ENCODE measurements at regions not wholly inside any gene's neighbourhood (a gene's known extent, or its start where the extent isn't known, plus 50 kb on each side); places are given as distances from the start of the nearest gene placed in this dataset. TPM values are rescaled to one million over a fixed set of nuclear protein-coding genes. Genes with fewer than 3 reads are reported as not detected.

GRCh38 chr13:57003682-57004081 is 137.0 kb upstream of the PRR20A start:
- no peak for ATAC-seq (ENCODE audit: poor library complexity)
- intact Hi-C loops (cut with DNase I), result no loop called here
- no peak for DNase-seq

- DNase-seq, result no peak
- ATAC-seq (ENCODE audit: poor library complexity), result no peak
- intact Hi-C loops (cut with DNase I), result no loop called here
Observed at GRCh38 chr13:57017357-57017756, 123.4 kb upstream of the PRR20A start.

- DNase-seq (no peak), ATAC-seq (ENCODE audit: poor library complexity) (no peak)
- intact Hi-C loops (cut with DNase I), result no loop called here
Observed at GRCh38 chr13:57018915-57019314, 121.8 kb upstream of the PRR20A start.

GRCh38 chr13:57030671-57031070 is 110.0 kb upstream of the PRR20A start:
- intact Hi-C loops (cut with DNase I), result no loop called here
- ATAC-seq (ENCODE audit: poor library complexity) (no peak), DNase-seq (peak; percentile 22)

GRCh38 chr13:57036290-57036689 is 104.4 kb upstream of the PRR20A start:
- ATAC-seq (ENCODE audit: poor library complexity), result no peak
- intact Hi-C loops (cut with DNase I), result no loop called here

GRCh38 chr13:57044910-57045309 is 95.8 kb upstream of the PRR20A start:
- ATAC-seq (ENCODE audit: poor library complexity) (no peak), DNase-seq (no peak)
- intact Hi-C loops (cut with DNase I), result no loop called here

More at GRCh38 chr13:57036290-57036689, 104.4 kb upstream of the PRR20A start:
- DNase-seq, result no peak

GRCh38 chr13:57045826-57046546 is 94.7 kb upstream of the PRR20A start:
- intact Hi-C loops (cut with DNase I), result no loop called here
- DNase-seq (no peak), ATAC-seq (ENCODE audit: poor library complexity) (no peak)

GRCh38 chr13:57056601-57057180 is 84.0 kb upstream of the PRR20A start:
- ATAC-seq (ENCODE audit: poor library complexity) (no peak), DNase-seq (no peak)
- intact Hi-C loops (cut with DNase I), result no loop called here

- ATAC-seq (ENCODE audit: poor library complexity) (no peak), DNase-seq (no peak)
- intact Hi-C loops (cut with DNase I), result no loop called here
Observed at GRCh38 chr13:57063007-57063406, 77.7 kb upstream of the PRR20A start.

- DNase-seq (no peak), ATAC-seq (ENCODE audit: poor library complexity) (no peak)
- intact Hi-C loops (cut with DNase I), result no loop called here
Observed at GRCh38 chr13:57073983-57074382, 66.7 kb upstream of the PRR20A start.

GRCh38 chr13:57075588-57075987 is 65.1 kb upstream of the PRR20A start:
- no peak for ATAC-seq (ENCODE audit: poor library complexity)
- no peak for DNase-seq
- intact Hi-C loops (cut with DNase I), result no loop called here

GRCh38 chr13:57087006-57087405 is 53.7 kb upstream of the PRR20A start:
- DNase-seq, result no peak
- ATAC-seq (ENCODE audit: poor library complexity), result no peak
- intact Hi-C loops (cut with DNase I), result no loop called here

Small RNA genes in the stretch of these regions (microRNA-seq; reads per million reads assigned to microRNA genes)
- not detected for gene MIR1297
- gene MIR5007, result not detected
